Stimulated activated CD4-positive, alpha-beta T cell treated with anti-CD3 and anti-CD28 coated beads, Interleukin-4, amount 100 ng/mL, for 4 hours (primary cell): ENCODE measurements at regions not wholly inside any gene's neighbourhood (a gene's known extent, or its start where the extent isn't known, plus 50 kb on each side); places are given as distances from the start of the nearest gene placed in this dataset.

Source experiments
- DNase-seq, 2 experiments: peaks; one replicate each; pipeline ENCODE4 v3.0.0-alpha.2; 2020

GRCh38 chr6:159118924-159119323, 50.3 kb upstream of the FNDC1 start:
- no peak for DNase-seq

- DNase-seq: no peak
Observed at GRCh38 chr6:159117563-159117962, 51.6 kb upstream of the FNDC1 start.

- no peak for DNase-seq
Observed at GRCh38 chr6:159117046-159117445, 52.2 kb upstream of the FNDC1 start.

GRCh38 chr6:159116343-159116742, 52.9 kb upstream of the FNDC1 start:
- no peak for DNase-seq

GRCh38 chr6:159114569-159114968, 54.6 kb upstream of the FNDC1 start:
- DNase-seq: no peak

GRCh38 chr6:159113223-159113622, 56.0 kb upstream of the FNDC1 start:
- no peak for DNase-seq

GRCh38 chr6:159112714-159113113, 56.5 kb upstream of the FNDC1 start:
- DNase-seq: no peak

GRCh38 chr6:159110748-159111147, 58.5 kb upstream of the FNDC1 start:
- no peak for DNase-seq

GRCh38 chr6:159110013-159110412, 59.2 kb upstream of the FNDC1 start:
- no peak for DNase-seq

- DNase-seq: no peak
Observed at GRCh38 chr6:159109391-159109790, 59.8 kb upstream of the FNDC1 start.

- DNase-seq: no peak
Observed at GRCh38 chr6:159108426-159108985, 60.7 kb upstream of the FNDC1 start.

- peak in 1 of 2 experiments; percentile 51 for DNase-seq
Observed at GRCh38 chr6:159107451-159108260, 61.5 kb upstream of the FNDC1 start.

- peak; percentile 85 to 89 for DNase-seq
Observed at GRCh38 chr6:159106627-159107241, 61.9 kb upstream of the TAGAP start.

- DNase-seq: no peak
Observed at GRCh38 chr6:159105716-159106115, 60.9 kb upstream of the TAGAP start.

GRCh38 chr6:159104931-159105330, 60.1 kb upstream of the TAGAP start:
- no peak for DNase-seq

- peak; percentile 77 for DNase-seq
Observed at GRCh38 chr6:159104163-159104925, 59.6 kb upstream of the TAGAP start.

- no peak for DNase-seq
Observed at GRCh38 chr6:159103396-159104162, 58.8 kb upstream of the TAGAP start.

GRCh38 chr6:159102373-159103160, 57.8 kb upstream of the TAGAP start:
- DNase-seq: no peak

GRCh38 chr6:159101656-159102055, 56.9 kb upstream of the TAGAP start:
- DNase-seq: no peak

GRCh38 chr6:159100395-159101182, 55.8 kb upstream of the TAGAP start:
- DNase-seq: no peak

GRCh38 chr6:159099961-159100360, 55.2 kb upstream of the TAGAP start:
- no peak for DNase-seq
